Caco-2 (cell line): ENCODE measurements at regions not wholly inside any gene's neighbourhood (a gene's known extent, or its start where the extent isn't known, plus 50 kb on each side); places are given as distances from the start of the nearest gene placed in this dataset.

ENCODE experiments used
- BruUV-seq: library from RNA; stranded (reverse); fragments of 400-500 nt; replicated peaks from 2 replicates; lab custom pipeline; 2021; lab: Mats Ljungman, UMichigan
- CTCF ChIA-PET: fragments of 300-600 bp; sonication (Branson Sonifier 250); formaldehyde crosslinking; loops from one replicate; lab custom pipeline; 2022; ENCODE audit warnings: antibody characterized with exemption; lab: Charles Lee
- POLR2A ChIA-PET: fragments of 300-600 bp; sonication (Branson Sonifier 250); formaldehyde crosslinking; loops from one replicate; lab custom pipeline; 2022; ENCODE audit warnings: antibody characterized with exemption; lab: Charles Lee
- DNase-seq, 2 experiments: peaks; one replicate each; pipeline versions ENCODE4 v3.0.0 to v3.0.0-alpha.2; 2020 to 2022
- H3K27me3 ChIP-seq: replicated peaks from 2 replicates; pipeline ENCODE4 v1.6.0; 2011; ENCODE audit warnings: low read length; ENCODE audit not compliant: control insufficient read depth, insufficient read depth
- H3K36me3 ChIP-seq: 2 replicates; pipeline ENCODE4 v1.5.1; 2011; ENCODE audit warnings: low read length; ENCODE audit not compliant: control insufficient read depth, insufficient read depth
- H3K4me1 ChIP-seq: fragments of 250-450 bp; sonication (Bioruptor Pico); 2 replicates; pipeline ENCODE4 v1.5.1; 2020; ENCODE audit warnings: mild to moderate bottlenecking
- H3K4me3 ChIP-seq: 2 replicates; pipeline ENCODE4 v1.5.1; 2011; ENCODE audit warnings: low read depth, mild to moderate bottlenecking, control low read depth, low read length
- H3K9me3 ChIP-seq: fragments of 250-450 bp; sonication (Bioruptor Pico); 2 replicates; pipeline ENCODE4 v1.5.1; 2020; ENCODE audit warnings: mild to moderate bottlenecking, moderate library complexity
- H3K27ac Mint-ChIP-seq: one replicate; pipeline ENCODE4 v1.8.0; 2022; ENCODE audit warnings: mixed read lengths; ENCODE audit not compliant: unreplicated experiment
- H3K27me3 Mint-ChIP-seq: one replicate; pipeline ENCODE4 v1.8.0; 2022; ENCODE audit warnings: mixed read lengths; ENCODE audit not compliant: insufficient read depth, unreplicated experiment
- H3K36me3 Mint-ChIP-seq: one replicate; pipeline ENCODE4 v1.8.0; 2022; ENCODE audit warnings: mild to moderate bottlenecking, mixed read lengths; ENCODE audit not compliant: insufficient read depth, unreplicated experiment
- H3K4me1 Mint-ChIP-seq: one replicate; pipeline ENCODE4 v1.8.0; 2022; ENCODE audit warnings: low read depth, mixed read lengths; ENCODE audit not compliant: unreplicated experiment
- H3K4me3 Mint-ChIP-seq: one replicate; pipeline ENCODE4 v1.8.0; 2022; ENCODE audit warnings: mild to moderate bottlenecking, moderate library complexity, mixed read lengths; ENCODE audit not compliant: unreplicated experiment
- H3K9me3 Mint-ChIP-seq: one replicate; pipeline ENCODE4 v1.8.0; 2022; ENCODE audit warnings: mixed read lengths; ENCODE audit not compliant: unreplicated experiment
- CTCF ChIP-seq, 2 experiments: fragments of 200-600 bp in 1 of 2; IDR thresholded peaks; 1 replicate in 1 of 2; 2 replicates in 1 of 2; pipeline versions ENCODE4 v1.5.1 to v1.8.0; 2011 to 2022; ENCODE audit warnings: antibody characterized with exemption in 1 of 2, control low read depth in 1 of 2, inconsistent platforms in 1 of 2, low read depth in 1 of 2, low read length in 1 of 2, mild to moderate bottlenecking in 1 of 2, moderate library complexity in 1 of 2; ENCODE audit not compliant: insufficient read depth in 1 of 2, severe bottlenecking in 1 of 2, unreplicated experiment in 1 of 2
- intact Hi-C: fragments of 100-400 bp; cut with micrococcal nuclease; formaldehyde crosslinking; loops from one replicate; pipeline ENCODE4 v1.10.0; 2022; ENCODE audit not compliant: unreplicated experiment

- ChIA-PET POLR2A (no interaction called here), CTCF (no interaction called here)
- Histone ChIP-seq H3K36me3 (no peaks in the 10 kb centered on the region), H3K4me3 (no peak overlapping the region), H3K9me3 (no peaks in the 10 kb centered on the region), H3K4me1 (no peaks in the 10 kb centered on the region), H3K27me3 (no peaks in the 10 kb centered on the region)
- Mint-ChIP-seq H3K4me3 (no peak overlapping the region), H3K9me3 (no peaks in the 10 kb centered on the region), H3K27me3 (peaks cover 3% of the 10 kb centered on the region), H3K36me3 (no peaks in the 10 kb centered on the region), H3K4me1 (no peaks in the 10 kb centered on the region), H3K27ac (no peak overlapping the region)
- BruUV-seq: no TSS peak
- DNase-seq: no peak
- intact Hi-C loops: no loop called here
- no peak for TF ChIP-seq CTCF (IDR thresholded peaks at IDR 0.05; ENCODE audit: insufficient read depth in 1 of 2, low read depth in 1 of 2, low read length in 1 of 2, severe bottlenecking in 1 of 2, unreplicated experiment in 1 of 2)
Observed at GRCh38 chr12:115177899-115178298, 493.9 kb upstream of the TBX3 start.

DNA sequence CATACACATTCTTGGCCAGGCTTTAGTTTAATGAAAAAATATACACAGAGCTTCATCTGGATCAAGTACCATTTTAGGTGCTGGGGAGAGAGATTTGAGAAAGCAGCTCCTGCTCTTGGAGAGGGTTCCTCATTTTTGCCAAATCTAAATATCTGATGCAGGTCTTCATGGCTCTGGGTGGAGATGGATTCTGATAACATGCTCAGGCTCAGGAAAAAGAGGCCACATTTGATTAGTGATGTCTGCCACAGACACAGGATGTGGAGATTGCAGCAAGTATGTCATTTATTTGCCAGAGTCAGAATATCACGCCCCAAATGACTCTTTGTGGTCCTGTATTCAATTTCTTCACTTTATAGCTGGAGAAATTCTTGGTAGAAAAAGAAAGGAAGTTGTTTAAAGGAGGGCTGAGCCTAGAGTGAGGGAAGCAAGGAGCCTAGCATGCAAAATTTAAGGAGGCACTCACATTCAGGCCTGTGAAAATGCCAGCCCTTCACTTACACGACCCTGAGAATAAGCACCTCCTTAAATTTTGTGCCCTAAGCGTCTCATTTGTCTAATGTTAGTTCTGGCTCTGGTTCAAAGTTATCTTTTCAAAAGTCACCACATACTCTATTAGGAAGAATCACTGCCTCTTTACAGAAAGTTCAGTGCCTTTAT lies 492.9 kb upstream of the TBX3 start:
- ChIA-PET POLR2A (no interaction called here), CTCF (no interaction called here)
- no peak for DNase-seq
- no peak for TF ChIP-seq CTCF (IDR thresholded peaks at IDR 0.05; ENCODE audit: insufficient read depth in 1 of 2, low read depth in 1 of 2, low read length in 1 of 2, severe bottlenecking in 1 of 2, unreplicated experiment in 1 of 2)
- Mint-ChIP-seq H3K27ac (no peak overlapping the region), H3K4me3 (no peak overlapping the region), H3K27me3 (peaks cover 3% of the 10 kb centered on the region), H3K9me3 (no peaks in the 10 kb centered on the region), H3K4me1 (no peaks in the 10 kb centered on the region), H3K36me3 (no peaks in the 10 kb centered on the region)
- H3K4me1 ChIP-seq: no peaks in the 10 kb centered on the region
- no peaks in the 10 kb centered on the region for H3K9me3 ChIP-seq
- no peaks in the 10 kb centered on the region for H3K36me3 ChIP-seq
- no peaks in the 10 kb centered on the region for H3K27me3 ChIP-seq
- no peak overlapping the region for H3K4me3 ChIP-seq
- intact Hi-C loops: no loop called here
- BruUV-seq: no TSS peak

DNA sequence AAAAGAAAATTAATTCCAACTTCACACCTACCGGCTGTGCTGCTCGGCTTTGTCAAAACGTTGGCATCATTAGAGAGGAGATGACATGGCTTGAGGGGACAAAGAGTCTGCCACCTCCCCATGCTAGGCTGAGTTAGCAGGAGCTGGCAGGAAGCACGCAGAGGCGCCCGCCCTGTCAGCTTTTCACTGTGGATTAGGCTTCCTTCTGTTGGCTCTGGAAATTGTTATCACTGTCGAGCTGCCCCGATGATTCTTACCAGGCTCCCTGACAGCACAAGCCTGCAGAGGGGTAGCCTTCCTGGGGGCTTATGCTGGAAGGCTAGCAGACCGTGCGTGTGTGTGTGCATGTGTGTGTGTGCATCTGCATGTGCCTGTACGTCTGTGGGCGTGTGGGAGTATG lies 490.9 kb upstream of the TBX3 start:
- Mint-ChIP-seq H3K4me3 (no peak overlapping the region), H3K36me3 (no peaks in the 10 kb centered on the region), H3K27ac (no peak overlapping the region), H3K27me3 (peaks cover 3% of the 10 kb centered on the region), H3K4me1 (no peaks in the 10 kb centered on the region), H3K9me3 (no peaks in the 10 kb centered on the region)
- no peaks in the 10 kb centered on the region for H3K4me1 ChIP-seq
- DNase-seq: no peak
- no peaks in the 10 kb centered on the region for H3K9me3 ChIP-seq
- intact Hi-C loops: no loop called here
- CTCF ChIA-PET: no interaction called here
- no peak overlapping the region for H3K4me3 ChIP-seq
- no TSS peak for BruUV-seq
- no peaks in the 10 kb centered on the region for H3K27me3 ChIP-seq
- POLR2A ChIA-PET: no interaction called here
- no peaks in the 10 kb centered on the region for H3K36me3 ChIP-seq
- TF ChIP-seq CTCF (IDR thresholded peaks at IDR 0.05; ENCODE audit: insufficient read depth in 1 of 2, low read depth in 1 of 2, low read length in 1 of 2, severe bottlenecking in 1 of 2, unreplicated experiment in 1 of 2): no peak
